H54 (cell line): ENCODE measurements at regions not wholly inside any gene's neighbourhood (a gene's known extent, or its start where the extent isn't known, plus 50 kb on each side); places are given as distances from the start of the nearest gene placed in this dataset.

ENCODE experiments used
- DNase-seq: peaks from one replicate; pipeline ENCODE4 v3.0.0; 2011; ENCODE audit warnings: low spot score, mixed read lengths; ENCODE audit not compliant: insufficient read length
- FAIRE-seq: peaks from 3 replicates; lab custom pipeline; 2011; peaks lifted over from hg19 to GRCh38; lab: Jason Lieb, UNC
- POLR2A ChIP-seq: IDR thresholded peaks from 2 replicates; pipeline ENCODE4 v1.6.1; 2011; ENCODE audit warnings: low read depth, mild to moderate bottlenecking, low read length

GRCh38 chr2:223389624-223390023 lies 212.5 kb downstream of the SCG2 start:
- FAIRE-seq: no peak
- no peak for TF ChIP-seq POLR2A

GRCh38 chr2:223396993-223397392 lies 205.2 kb downstream of the SCG2 start:
- FAIRE-seq (no peak), DNase-seq (no peak)
- no peak for TF ChIP-seq POLR2A

More at GRCh38 chr2:223389624-223390023, 212.5 kb downstream of the SCG2 start:
- DNase-seq: no peak

GRCh38 chr2:223399357-223399957 lies 202.7 kb downstream of the SCG2 start:
- FAIRE-seq (no peak), DNase-seq (no peak)
- no peak for TF ChIP-seq POLR2A

GRCh38 chr2:223404616-223405015 lies 197.5 kb downstream of the SCG2 start:
- no peak for TF ChIP-seq POLR2A
- FAIRE-seq (no peak), DNase-seq (no peak)

- TF ChIP-seq POLR2A: no peak
- DNase-seq (no peak), FAIRE-seq (no peak)
These were observed 187.5 kb downstream of the SCG2 start for GRCh38 chr2:223414646-223415045.

- TF ChIP-seq POLR2A: no peak
- DNase-seq: no peak
- FAIRE-seq: no peak
These were observed 187.1 kb downstream of the SCG2 start for GRCh38 chr2:223415071-223415470.

- no peak for DNase-seq
- no peak for FAIRE-seq
- no peak for TF ChIP-seq POLR2A
These were observed 185.1 kb downstream of the SCG2 start for GRCh38 chr2:223416815-223417610.

GRCh38 chr2:223418131-223418530 lies 184.0 kb downstream of the SCG2 start:
- TF ChIP-seq POLR2A: no peak
- DNase-seq (no peak), FAIRE-seq (no peak)

- DNase-seq: no peak
- no peak for TF ChIP-seq POLR2A
These were observed 183.5 kb downstream of the SCG2 start for GRCh38 chr2:223418604-223419199.

GRCh38 chr2:223420048-223420447 lies 182.1 kb downstream of the SCG2 start:
- no peak for TF ChIP-seq POLR2A
- DNase-seq (no peak), FAIRE-seq (no peak)

More at GRCh38 chr2:223418604-223419199, 183.5 kb downstream of the SCG2 start:
- no peak for FAIRE-seq

GRCh38 chr2:223431479-223431878 lies 170.7 kb downstream of the SCG2 start:
- TF ChIP-seq POLR2A: no peak
- DNase-seq (no peak), FAIRE-seq (no peak)

GRCh38 chr2:223433461-223433860 lies 168.7 kb downstream of the SCG2 start:
- FAIRE-seq: no peak
- TF ChIP-seq POLR2A: no peak

GRCh38 chr2:223437788-223438187 lies 164.4 kb downstream of the SCG2 start:
- TF ChIP-seq POLR2A: no peak
- DNase-seq (no peak), FAIRE-seq (no peak)

More at GRCh38 chr2:223433461-223433860, 168.7 kb downstream of the SCG2 start:
- no peak for DNase-seq

- TF ChIP-seq POLR2A: no peak
- DNase-seq (no peak), FAIRE-seq (no peak)
These were observed 163.0 kb downstream of the SCG2 start for GRCh38 chr2:223439184-223439583.
